ENCODE measurements at regions not wholly inside any gene's neighbourhood (a gene's known extent, or its start where the extent isn't known, plus 50 kb on each side); places are given as distances from the start of the nearest gene placed in this dataset.

DNA sequence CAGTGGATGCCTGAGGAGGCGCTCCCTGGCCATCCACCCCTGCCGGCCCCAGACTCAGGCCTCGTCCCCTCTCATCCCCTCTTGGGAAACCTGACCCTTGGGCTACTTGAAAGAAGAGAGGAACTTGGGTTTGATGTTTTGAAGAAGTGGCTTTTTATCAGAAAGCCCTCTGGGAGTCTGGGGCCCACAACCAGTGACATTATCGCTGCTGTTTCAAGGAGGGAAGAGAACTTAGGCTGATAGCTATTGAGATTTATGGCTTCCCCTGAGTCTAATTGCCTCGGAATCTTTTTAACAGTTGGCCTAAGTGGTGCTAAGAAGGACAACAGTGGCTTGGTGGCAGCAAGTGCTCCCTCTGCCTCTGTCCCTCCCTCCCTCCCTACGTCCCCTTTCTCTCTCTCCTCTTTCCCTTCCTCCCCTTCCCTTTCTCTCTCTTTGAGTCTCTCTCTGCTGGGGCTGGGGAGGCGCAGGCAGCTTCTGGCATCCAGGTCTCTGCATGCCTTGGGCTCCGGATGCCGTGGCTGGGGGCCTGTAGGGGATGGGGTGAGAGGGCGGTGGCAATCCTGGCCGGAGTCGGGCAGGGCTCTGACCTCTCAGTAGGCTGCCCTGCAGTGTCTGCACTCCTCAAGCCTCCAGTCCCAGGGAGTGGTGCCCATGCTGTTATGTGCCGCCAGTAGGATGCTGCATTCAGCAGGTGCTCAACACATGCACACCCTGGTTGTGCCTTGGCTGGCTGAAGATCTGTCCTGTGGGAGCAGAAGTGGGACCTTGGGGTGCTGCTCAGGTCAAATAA lies 49.6 kb upstream of the RXRA start:
- no peak for FAIRE-seq

Measured in endometrium (tissue), 2 donors.